H54 (cell line): ENCODE measurements at regions not wholly inside any gene's neighbourhood (a gene's known extent, or its start where the extent isn't known, plus 50 kb on each side); places are given as distances from the start of the nearest gene placed in this dataset.

Experiments used
- DNase-seq: peaks from one replicate; pipeline ENCODE4 v3.0.0; 2011; ENCODE audit warnings: low spot score, mixed read lengths; ENCODE audit not compliant: insufficient read length
- FAIRE-seq: peaks from 3 replicates; lab custom pipeline; 2011; peaks lifted over from hg19 to GRCh38; lab: Jason Lieb, UNC
- POLR2A ChIP-seq: IDR thresholded peaks from 2 replicates; pipeline ENCODE4 v1.6.1; 2011; ENCODE audit warnings: low read depth, mild to moderate bottlenecking, low read length

DNA sequence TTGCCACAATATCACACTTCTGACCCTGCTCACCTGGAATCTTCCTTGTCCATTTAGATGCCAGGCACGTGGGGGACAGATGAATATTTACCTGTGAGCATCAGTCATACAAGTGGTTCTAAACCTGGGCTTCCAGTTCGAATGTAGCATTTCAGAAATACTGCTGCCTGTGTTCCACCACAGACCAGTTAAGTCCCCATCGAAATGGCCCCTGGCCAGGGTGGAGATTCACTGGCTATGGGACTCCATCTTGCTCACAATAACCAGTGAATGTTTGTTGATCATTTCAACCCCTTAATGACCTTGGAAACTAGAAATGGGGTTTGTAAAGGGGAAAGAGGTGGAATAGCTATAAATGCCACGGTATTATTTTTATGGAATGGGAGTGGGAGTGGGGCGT is 73.8 kb downstream of the CLDN34 start:
- TF ChIP-seq POLR2A: no peak
- no peak for DNase-seq
- FAIRE-seq: no peak

- no peak for DNase-seq
- TF ChIP-seq POLR2A: no peak
- FAIRE-seq: no peak
Measured at GRCh38 chrX:10041383-10041782, 74.2 kb downstream of the CLDN34 start.

DNA sequence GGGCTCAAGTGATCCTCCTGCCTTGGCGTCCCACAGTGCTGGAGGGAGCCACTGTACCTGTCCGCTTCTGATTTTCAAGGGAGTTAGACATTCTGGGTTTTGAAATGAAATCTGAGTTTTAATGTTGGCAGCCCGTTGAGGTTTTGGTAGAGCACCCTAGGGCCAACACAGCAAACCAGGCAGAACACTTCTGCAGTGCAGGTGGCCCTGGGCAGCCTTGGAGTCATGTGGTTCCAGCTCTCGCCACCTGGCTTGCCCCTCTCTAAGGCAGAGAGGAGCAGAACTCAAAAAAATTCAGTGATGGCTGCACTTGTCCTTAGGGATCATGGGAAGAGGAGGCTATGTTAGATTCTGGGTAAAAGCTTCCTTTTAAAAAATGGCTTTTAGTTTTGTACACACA is 74.9 kb downstream of the CLDN34 start:
- DNase-seq (no peak), FAIRE-seq (no peak)
- TF ChIP-seq POLR2A: no peak

GRCh38 chrX:10043386-10043785 is 76.2 kb downstream of the CLDN34 start:
- no peak for TF ChIP-seq POLR2A
- DNase-seq (no peak), FAIRE-seq (no peak)

DNA sequence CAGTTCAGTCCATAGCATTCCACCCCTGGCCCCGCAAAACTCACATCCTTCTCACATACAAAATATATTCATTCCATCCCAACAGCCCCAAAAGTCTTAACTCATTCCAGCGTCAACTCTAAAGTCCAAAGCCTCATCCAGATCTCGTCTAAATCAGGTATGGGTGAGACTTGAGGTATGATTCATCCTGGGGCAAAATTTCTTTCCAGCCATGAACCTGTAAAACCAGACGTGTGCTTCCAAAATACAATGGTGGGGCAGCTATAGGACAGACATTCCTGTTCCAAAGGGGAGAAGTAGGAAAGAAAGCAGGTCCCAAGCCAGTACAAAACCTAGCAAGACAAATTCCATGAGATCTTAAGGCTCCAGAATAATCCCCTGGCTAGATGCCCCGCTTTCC is 76.9 kb downstream of the CLDN34 start:
- DNase-seq: no peak
- no peak for FAIRE-seq
- no peak for TF ChIP-seq POLR2A

DNA sequence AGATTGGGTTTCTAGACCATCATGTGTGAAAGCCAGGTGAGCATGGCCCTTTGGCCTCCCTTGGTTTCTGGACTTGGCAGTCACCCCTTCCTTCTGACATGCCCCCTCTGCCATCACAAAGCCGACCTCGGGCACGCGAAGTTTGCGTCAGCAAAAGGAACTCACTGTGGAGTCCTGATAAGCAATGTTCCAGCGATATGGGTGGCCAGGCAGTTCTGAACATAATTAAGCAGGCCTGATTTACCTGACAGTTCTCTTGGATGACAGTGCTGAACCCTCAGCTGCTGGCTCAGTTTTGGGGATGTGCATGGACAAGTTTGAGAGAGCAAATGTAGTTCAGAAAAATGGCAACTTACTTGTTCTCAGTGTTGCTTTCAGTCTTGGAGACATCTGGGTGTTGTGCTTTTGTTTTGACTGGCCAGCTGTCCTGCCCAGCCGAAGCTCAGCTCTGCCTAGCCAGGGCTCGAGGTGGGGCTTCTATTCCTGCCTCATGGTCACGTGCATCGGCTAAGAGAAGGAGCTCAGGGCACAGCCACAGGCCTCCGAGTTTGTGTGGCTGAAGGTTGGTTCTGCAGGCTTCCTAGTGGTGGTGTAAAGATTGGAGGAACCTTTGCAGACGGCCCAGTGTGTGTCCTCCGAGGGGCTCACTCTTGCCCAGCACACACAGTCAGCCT is 78.3 kb downstream of the CLDN34 start:
- FAIRE-seq: no peak
- no peak for DNase-seq
- no peak for TF ChIP-seq POLR2A

- FAIRE-seq (no peak), DNase-seq (no peak)
- TF ChIP-seq POLR2A: no peak
Measured at GRCh38 chrX:10047133-10047532, 80.0 kb downstream of the CLDN34 start.

DNA sequence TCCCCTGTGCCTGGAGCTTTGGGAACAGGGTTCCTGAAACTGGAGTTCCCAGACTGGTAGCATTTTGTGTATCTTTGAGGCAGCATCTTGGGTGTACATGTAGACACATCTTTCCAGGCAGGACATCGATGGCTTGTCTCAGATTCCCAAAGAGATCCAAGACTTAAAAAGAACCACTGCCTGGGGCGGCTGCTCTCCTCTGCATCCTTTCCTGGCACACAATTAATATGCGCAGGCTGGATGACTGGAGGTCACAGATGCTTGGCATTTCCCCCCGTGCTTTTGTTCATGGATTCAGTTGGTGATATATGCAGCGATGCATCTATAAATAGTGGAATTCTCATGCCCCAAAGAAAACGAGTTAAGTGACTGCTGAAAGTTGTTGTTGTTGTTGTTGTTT is 80.5 kb downstream of the CLDN34 start:
- TF ChIP-seq POLR2A: no peak
- FAIRE-seq (no peak), DNase-seq (no peak)

GRCh38 chrX:10048076-10048475 is 80.9 kb downstream of the CLDN34 start:
- no peak for TF ChIP-seq POLR2A
- no peak for DNase-seq
- FAIRE-seq: no peak

- DNase-seq (no peak), FAIRE-seq (no peak)
- no peak for TF ChIP-seq POLR2A
Measured at GRCh38 chrX:10048707-10049106, 81.5 kb downstream of the CLDN34 start.

- no peak for DNase-seq
- FAIRE-seq: no peak
- TF ChIP-seq POLR2A: no peak
Measured at GRCh38 chrX:10049236-10049635, 82.1 kb downstream of the CLDN34 start.

DNA sequence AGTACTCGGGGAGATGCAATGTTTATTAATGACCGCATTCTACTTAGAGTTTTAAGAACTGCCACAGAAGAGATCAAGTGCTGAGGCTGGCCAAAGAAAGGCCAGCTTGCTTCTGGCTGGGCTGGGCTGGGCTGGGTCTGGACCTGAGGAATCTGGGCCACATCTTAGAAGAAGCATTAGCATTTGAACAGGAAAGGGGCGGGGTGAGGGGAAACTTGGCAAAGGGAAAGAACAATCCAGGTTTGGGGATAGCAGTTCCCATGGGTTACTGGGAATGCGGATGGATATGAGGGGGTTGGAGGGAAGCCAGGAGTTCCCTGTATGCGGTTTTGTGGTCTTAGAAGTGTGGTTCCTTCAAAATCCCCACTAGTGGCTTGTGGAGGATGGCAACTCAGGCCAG is 83.3 kb downstream of the CLDN34 start:
- TF ChIP-seq POLR2A: no peak
- no peak for DNase-seq
- FAIRE-seq: no peak

- FAIRE-seq (no peak), DNase-seq (no peak)
- TF ChIP-seq POLR2A: no peak
Measured at GRCh38 chrX:10051866-10052480, 84.8 kb downstream of the CLDN34 start.

GRCh38 chrX:10052906-10053625 is 85.9 kb downstream of the CLDN34 start:
- no peak for TF ChIP-seq POLR2A
- DNase-seq (no peak), FAIRE-seq (no peak)
